CD14-positive monocyte (primary cell): ENCODE measurements at regions not wholly inside any gene's neighbourhood (a gene's known extent, or its start where the extent isn't known, plus 50 kb on each side); places are given as distances from the start of the nearest gene placed in this dataset.

Source experiments
- DNase-seq, 3 donors: peaks; one replicate each; pipeline ENCODE4 v3.0.0-alpha.2; 2011 to 2022
- H2AFZ ChIP-seq: 2 replicates; pipeline ENCODE4 v1.6.0; 2012; ENCODE audit warnings: mild to moderate bottlenecking, low read depth, low read length, inconsistent platforms; ENCODE audit not compliant: insufficient read depth, poor library complexity, severe bottlenecking
- H3K27ac ChIP-seq, 2 donors: 1 replicate in 1 of 2; 2 replicates in 1 of 2; pipeline ENCODE4 v1.5.1; 2012 to 2013; ENCODE audit warnings: low read length in 2 of 2, control low read depth in 1 of 2, inconsistent platforms in 1 of 2, low read depth in 1 of 2, mild to moderate bottlenecking in 1 of 2
- H3K27me3 ChIP-seq, 2 donors: one replicate each; pipeline versions ENCODE4 v1.6.0 to v1.6.1; 2011 to 2013; ENCODE audit warnings: low read length in 2 of 2; ENCODE audit not compliant: control insufficient read depth in 2 of 2, insufficient read depth in 2 of 2
- H3K36me3 ChIP-seq, 2 donors: replicated peaks in 1 of 2; 1 replicate in 1 of 2; 2 replicates in 1 of 2; pipeline versions ENCODE4 v1.5.1 to v1.6.1; 2012 to 2013; ENCODE audit warnings: low read length in 2 of 2, control low read depth in 1 of 2, inconsistent platforms in 1 of 2, mild to moderate bottlenecking in 1 of 2; ENCODE audit not compliant: insufficient read depth in 2 of 2, control insufficient read depth in 1 of 2
- H3K4me1 ChIP-seq, 2 donors: 1 replicate in 1 of 2; 2 replicates in 1 of 2; pipeline versions ENCODE4 v1.5.1 to v1.6.1; 2012 to 2013; ENCODE audit warnings: low read length in 2 of 2, control low read depth in 1 of 2, inconsistent platforms in 1 of 2, mild to moderate bottlenecking in 1 of 2, moderate library complexity in 1 of 2; ENCODE audit not compliant: insufficient read depth in 2 of 2, control insufficient read depth in 1 of 2
- H3K4me2 ChIP-seq: replicated peaks from 2 replicates; pipeline ENCODE3; 2012; ENCODE audit warnings: low read length, moderate library complexity, mild to moderate bottlenecking; ENCODE audit not compliant: poor library complexity, severe bottlenecking; ENCODE audit errors: extremely low read depth
- H3K4me3 ChIP-seq, 3 experiments: fragments of 200-600 bp in 1 of 3; sonication (generic) in 1 of 3; replicated peaks in 1 of 3; 1 replicate in 2 of 3; 2 replicates in 1 of 3; pipeline ENCODE4 v1.5.1; 2011 to 2013; ENCODE audit warnings: low read length in 3 of 3, mild to moderate bottlenecking in 3 of 3, control low read depth in 2 of 3, low read depth in 2 of 3, inconsistent platforms in 1 of 3, moderate library complexity in 1 of 3
- H3K79me2 ChIP-seq: 2 replicates; pipeline ENCODE4 v1.6.0; 2012; ENCODE audit warnings: mild to moderate bottlenecking, control low read depth, inconsistent platforms, low read length, moderate library complexity; ENCODE audit not compliant: insufficient read depth
- H3K9ac ChIP-seq: 2 replicates; pipeline ENCODE4 v1.6.0; 2017; ENCODE audit warnings: low read length, mild to moderate bottlenecking; ENCODE audit not compliant: insufficient read depth, poor library complexity, severe bottlenecking
- H3K9me3 ChIP-seq, 2 donors: replicated peaks in 1 of 2; 1 replicate in 1 of 2; 2 replicates in 1 of 2; pipeline versions ENCODE4 v1.5.1 to v1.6.1; 2012 to 2013; ENCODE audit warnings: low read length in 2 of 2, control low read depth in 1 of 2; ENCODE audit not compliant: control insufficient read depth in 1 of 2, insufficient read depth in 1 of 2
- H4K20me1 ChIP-seq: 2 replicates; pipeline ENCODE4 v1.6.0; 2012; ENCODE audit warnings: mild to moderate bottlenecking, low read length, control low read depth, moderate library complexity; ENCODE audit not compliant: insufficient read depth
- H3K27ac Mint-ChIP-seq, 7 donors: one replicate each; pipeline ENCODE4 v1.8.0; 2020; ENCODE audit warnings: mild to moderate bottlenecking in 7 of 7, mixed read lengths in 7 of 7, moderate library complexity in 6 of 7, inconsistent platforms in 2 of 7
- H3K27me3 Mint-ChIP-seq, 3 donors: one replicate each; pipeline ENCODE4 v1.8.0; 2021 to 2022; ENCODE audit warnings: low read depth in 3 of 3, mild to moderate bottlenecking in 3 of 3, mixed read lengths in 3 of 3, moderate library complexity in 3 of 3, inconsistent platforms in 1 of 3
- H3K36me3 Mint-ChIP-seq, 2 donors: one replicate each; pipeline ENCODE4 v1.8.0; 2020; ENCODE audit warnings: mixed read lengths in 2 of 2, inconsistent platforms in 1 of 2, mild to moderate bottlenecking in 1 of 2
- H3K4me1 Mint-ChIP-seq: one replicate; pipeline ENCODE4 v1.8.0; 2020; ENCODE audit warnings: mild to moderate bottlenecking, mixed read lengths
- H3K4me3 Mint-ChIP-seq, 2 donors: one replicate each; pipeline ENCODE4 v1.8.0; 2020; ENCODE audit warnings: mild to moderate bottlenecking in 2 of 2, mixed read lengths in 2 of 2, moderate library complexity in 1 of 2
- H3K9me3 Mint-ChIP-seq, 7 donors: one replicate each; pipeline ENCODE4 v1.8.0; 2020 to 2022; ENCODE audit warnings: mixed read lengths in 7 of 7, mild to moderate bottlenecking in 6 of 7, moderate library complexity in 6 of 7, inconsistent platforms in 2 of 7
- WGBS: methylation state at CpG from one replicate; pipeline ENCODE4 v1.1.5; 2013; ENCODE audit warnings: missing lambda C conversion rate; ENCODE audit not compliant: insufficient coverage; 5-methylcytosine and 5-hydroxymethylcytosine counted together
- intact Hi-C, 2 donors: fragments of 100-400 bp; cut with micrococcal nuclease; formaldehyde crosslinking; loops; one replicate each; pipeline versions ENCODE4 v1.15.0 to v1.15.1; 2023
- TF ChIP-seq, protein P1 (sequence below): fragments of 200-600 bp; IDR thresholded peaks from one replicate; pipeline ENCODE4 v1.8.0; 2022; ENCODE audit warnings: antibody characterized with exemption, mild to moderate bottlenecking

DNA sequence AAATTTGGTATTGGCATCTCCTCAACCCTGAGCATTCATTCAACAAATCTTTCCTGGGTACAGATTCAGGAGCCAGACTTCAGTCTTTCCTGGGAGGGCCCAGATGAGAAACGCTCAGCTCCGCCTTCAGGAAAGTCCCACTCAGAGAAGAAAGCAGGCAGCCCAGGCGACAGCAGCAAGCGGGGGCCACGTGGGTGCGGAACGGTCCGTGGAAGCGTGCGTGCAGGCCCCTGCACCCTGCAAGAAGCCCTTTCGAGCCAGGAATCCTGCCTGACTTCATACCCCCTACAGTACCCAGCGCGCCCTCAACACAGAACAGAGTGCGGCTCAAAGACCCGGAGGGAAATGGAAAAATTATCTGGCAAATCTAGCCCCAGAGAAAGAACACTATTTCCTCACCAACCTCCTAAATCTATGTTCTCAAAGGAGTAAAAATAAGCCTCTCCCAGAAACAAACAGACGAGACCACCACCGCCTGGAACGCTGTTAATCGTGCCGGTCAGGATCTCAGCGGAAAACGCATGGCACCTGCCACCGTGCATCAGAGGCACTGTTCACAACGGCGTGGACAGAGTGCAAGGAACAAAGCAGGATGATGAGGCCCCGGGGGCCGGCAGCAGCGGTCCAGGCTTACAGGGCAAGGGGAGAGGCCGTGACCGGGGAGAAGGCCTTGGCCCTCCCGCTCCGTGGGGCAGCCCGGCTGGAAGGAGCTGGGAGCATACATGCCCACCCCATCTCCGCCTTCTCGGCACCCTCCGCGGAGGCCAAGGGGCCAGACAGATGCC lies 318.3 kb downstream of the EIPR1 start:
- Histone ChIP-seq H3K27me3 (no peaks in the 10 kb centered on the region), H3K4me2 (no peak overlapping the region), H3K4me3 (no peak overlapping the region), H3K9ac (no peak overlapping the region), H3K27ac (no peak overlapping the region), H3K79me2 (no peaks in the 10 kb centered on the region), H3K4me1 (no peaks in the 10 kb centered on the region), H3K9me3 (no peaks in the 10 kb centered on the region), H2AFZ (no peak overlapping the region), H4K20me1 (no peaks in the 10 kb centered on the region), H3K36me3 (no peaks in the 10 kb centered on the region)
- H3K36me3 Mint-ChIP-seq: no peaks in the 10 kb centered on the region
- no peak overlapping the region for H3K27ac Mint-ChIP-seq
- intact Hi-C loops: no loop called here
- TF ChIP-seq, protein P1, sequence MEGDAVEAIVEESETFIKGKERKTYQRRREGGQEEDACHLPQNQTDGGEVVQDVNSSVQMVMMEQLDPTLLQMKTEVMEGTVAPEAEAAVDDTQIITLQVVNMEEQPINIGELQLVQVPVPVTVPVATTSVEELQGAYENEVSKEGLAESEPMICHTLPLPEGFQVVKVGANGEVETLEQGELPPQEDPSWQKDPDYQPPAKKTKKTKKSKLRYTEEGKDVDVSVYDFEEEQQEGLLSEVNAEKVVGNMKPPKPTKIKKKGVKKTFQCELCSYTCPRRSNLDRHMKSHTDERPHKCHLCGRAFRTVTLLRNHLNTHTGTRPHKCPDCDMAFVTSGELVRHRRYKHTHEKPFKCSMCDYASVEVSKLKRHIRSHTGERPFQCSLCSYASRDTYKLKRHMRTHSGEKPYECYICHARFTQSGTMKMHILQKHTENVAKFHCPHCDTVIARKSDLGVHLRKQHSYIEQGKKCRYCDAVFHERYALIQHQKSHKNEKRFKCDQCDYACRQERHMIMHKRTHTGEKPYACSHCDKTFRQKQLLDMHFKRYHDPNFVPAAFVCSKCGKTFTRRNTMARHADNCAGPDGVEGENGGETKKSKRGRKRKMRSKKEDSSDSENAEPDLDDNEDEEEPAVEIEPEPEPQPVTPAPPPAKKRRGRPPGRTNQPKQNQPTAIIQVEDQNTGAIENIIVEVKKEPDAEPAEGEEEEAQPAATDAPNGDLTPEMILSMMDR: no peak
- peaks cover 0 to 2% (median 0%) of the 10 kb centered on the region in 3 donors for H3K27me3 Mint-ChIP-seq
- H3K4me3 Mint-ChIP-seq: no peak overlapping the region
- peaks cover 3% of the 10 kb centered on the region for H3K4me1 Mint-ChIP-seq
- H3K9me3 Mint-ChIP-seq: peaks cover 0 to 5% (median 3%) of the 10 kb centered on the region in 7 donors
- DNase-seq: no peak
- WGBS: 82% methylated on average over 34 of the region's 37 CpGs

DNA sequence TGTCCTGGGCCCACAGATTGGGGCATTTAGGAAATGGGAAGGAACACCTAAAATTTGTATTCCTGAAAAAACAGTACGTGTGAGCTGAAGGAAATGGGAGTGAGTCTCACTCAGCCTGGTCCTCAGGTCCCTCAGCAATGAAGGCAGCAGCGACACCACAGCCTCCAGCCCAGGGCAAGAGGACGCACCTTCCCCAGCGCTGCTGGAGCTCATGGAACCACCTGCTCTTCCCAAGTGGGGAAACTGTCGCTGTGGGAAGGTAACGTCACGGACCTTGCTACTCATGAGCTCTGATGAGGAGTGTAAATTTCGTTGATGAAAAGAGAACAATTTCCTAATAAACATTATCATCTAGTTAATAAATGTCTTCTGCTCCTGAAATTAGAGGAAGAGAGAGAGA lies 323.6 kb downstream of the EIPR1 start:
- peaks cover 5% of the 10 kb centered on the region for H3K4me1 Mint-ChIP-seq
- TF ChIP-seq, protein P1: no peak
- no peaks in the 10 kb centered on the region for H3K79me2 ChIP-seq
- peaks cover 0 to 5% (median 3%) of the 10 kb centered on the region in 7 donors for H3K9me3 Mint-ChIP-seq
- H3K27ac ChIP-seq: no peak overlapping the region
- no peaks in the 10 kb centered on the region for H4K20me1 ChIP-seq
- no peak overlapping the region for H3K9ac ChIP-seq
- H3K27ac Mint-ChIP-seq: no peak overlapping the region
- H2AFZ ChIP-seq: no peak overlapping the region
- 95% methylated on average over 2 of the region's 8 CpGs for WGBS
- no peaks in the 10 kb centered on the region for H3K36me3 Mint-ChIP-seq
- H3K4me3 ChIP-seq: no peak overlapping the region
- no peak overlapping the region for H3K4me3 Mint-ChIP-seq
- no peaks in the 10 kb centered on the region for H3K27me3 ChIP-seq
- intact Hi-C loops: no loop called here
- no peak overlapping the region for H3K4me2 ChIP-seq
- no peaks in the 10 kb centered on the region for H3K4me1 ChIP-seq
- H3K27me3 Mint-ChIP-seq: no peaks in the 10 kb centered on the region
- H3K36me3 ChIP-seq: no peaks in the 10 kb centered on the region
- DNase-seq: no peak
- no peaks in the 10 kb centered on the region for H3K9me3 ChIP-seq
